NB4 (cell line): ENCODE measurements at regions not wholly inside any gene's neighbourhood (a gene's known extent, or its start where the extent isn't known, plus 50 kb on each side); places are given as distances from the start of the nearest gene placed in this dataset.

Experiments used
- MAX ChIP-seq: IDR thresholded peaks from 2 replicates; pipeline ENCODE4 v1.6.1; 2011; ENCODE audit warnings: low read depth, low read length
- POLR2A ChIP-seq: IDR thresholded peaks from 2 replicates; pipeline ENCODE4 v1.6.1; 2011; ENCODE audit warnings: mild to moderate bottlenecking; ENCODE audit not compliant: insufficient read length; ENCODE audit errors: extremely low read depth
- TF ChIP-seq, protein P1 (sequence below): IDR thresholded peaks from one replicate; pipeline ENCODE4 v1.5.1; 2012; ENCODE audit warnings: low read depth, low read length

GRCh38 chr13:87779426-87779825, 108.3 kb downstream of the SLITRK5 start:
- no peak for TF ChIP-seq POLR2A
- TF ChIP-seq, protein P1, sequence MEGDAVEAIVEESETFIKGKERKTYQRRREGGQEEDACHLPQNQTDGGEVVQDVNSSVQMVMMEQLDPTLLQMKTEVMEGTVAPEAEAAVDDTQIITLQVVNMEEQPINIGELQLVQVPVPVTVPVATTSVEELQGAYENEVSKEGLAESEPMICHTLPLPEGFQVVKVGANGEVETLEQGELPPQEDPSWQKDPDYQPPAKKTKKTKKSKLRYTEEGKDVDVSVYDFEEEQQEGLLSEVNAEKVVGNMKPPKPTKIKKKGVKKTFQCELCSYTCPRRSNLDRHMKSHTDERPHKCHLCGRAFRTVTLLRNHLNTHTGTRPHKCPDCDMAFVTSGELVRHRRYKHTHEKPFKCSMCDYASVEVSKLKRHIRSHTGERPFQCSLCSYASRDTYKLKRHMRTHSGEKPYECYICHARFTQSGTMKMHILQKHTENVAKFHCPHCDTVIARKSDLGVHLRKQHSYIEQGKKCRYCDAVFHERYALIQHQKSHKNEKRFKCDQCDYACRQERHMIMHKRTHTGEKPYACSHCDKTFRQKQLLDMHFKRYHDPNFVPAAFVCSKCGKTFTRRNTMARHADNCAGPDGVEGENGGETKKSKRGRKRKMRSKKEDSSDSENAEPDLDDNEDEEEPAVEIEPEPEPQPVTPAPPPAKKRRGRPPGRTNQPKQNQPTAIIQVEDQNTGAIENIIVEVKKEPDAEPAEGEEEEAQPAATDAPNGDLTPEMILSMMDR, result no peak
- no peak for TF ChIP-seq MAX
